Fibroblast of the aortic adventitia (primary cell): ENCODE measurements at regions not wholly inside any gene's neighbourhood (a gene's known extent, or its start where the extent isn't known, plus 50 kb on each side); places are given as distances from the start of the nearest gene placed in this dataset.
"Not testable (repeated sequence)": the region's sequence is repeated elsewhere in the genome, so short reads cannot be mapped to it uniquely, and the experiment has no call there.

Experiments used
- DNase-seq: peaks from one replicate; pipeline ENCODE4 v3.0.0-alpha.2; 2010; ENCODE audit warnings: low read depth
- H3K4me3 ChIP-seq: 2 replicates; pipeline ENCODE4 v1.5.1; 2011; ENCODE audit warnings: low read depth, mild to moderate bottlenecking, control low read depth, low read length, moderate library complexity
- TF ChIP-seq, protein P1 (sequence below): IDR thresholded peaks from 2 replicates; pipeline ENCODE4 v1.5.1; 2011; ENCODE audit warnings: mild to moderate bottlenecking, low read length, control low read depth, inconsistent platforms; ENCODE audit not compliant: insufficient read depth

DNA sequence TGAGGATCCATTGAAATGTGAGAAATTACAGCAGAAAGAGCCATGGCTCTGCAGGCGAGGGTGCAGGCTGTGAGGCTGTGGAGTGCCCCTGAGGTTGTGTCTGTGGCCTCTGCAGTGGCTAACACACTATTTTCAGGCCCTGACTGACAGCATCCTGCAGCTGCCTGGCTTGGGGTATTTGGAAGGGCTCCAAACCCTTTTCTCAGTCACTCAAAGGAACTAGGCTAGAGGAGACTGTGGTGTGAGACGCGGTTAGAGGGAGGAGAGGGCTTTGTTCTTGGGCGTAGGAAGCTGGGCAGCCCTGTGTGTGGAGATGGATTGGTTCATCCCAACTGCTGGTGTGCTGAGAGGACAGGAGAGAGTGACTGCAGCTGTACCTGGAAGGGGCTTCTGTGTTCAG, 134.9 kb downstream of the RAMP3 start:
- DNase-seq = no peak
- TF ChIP-seq, protein P1, sequence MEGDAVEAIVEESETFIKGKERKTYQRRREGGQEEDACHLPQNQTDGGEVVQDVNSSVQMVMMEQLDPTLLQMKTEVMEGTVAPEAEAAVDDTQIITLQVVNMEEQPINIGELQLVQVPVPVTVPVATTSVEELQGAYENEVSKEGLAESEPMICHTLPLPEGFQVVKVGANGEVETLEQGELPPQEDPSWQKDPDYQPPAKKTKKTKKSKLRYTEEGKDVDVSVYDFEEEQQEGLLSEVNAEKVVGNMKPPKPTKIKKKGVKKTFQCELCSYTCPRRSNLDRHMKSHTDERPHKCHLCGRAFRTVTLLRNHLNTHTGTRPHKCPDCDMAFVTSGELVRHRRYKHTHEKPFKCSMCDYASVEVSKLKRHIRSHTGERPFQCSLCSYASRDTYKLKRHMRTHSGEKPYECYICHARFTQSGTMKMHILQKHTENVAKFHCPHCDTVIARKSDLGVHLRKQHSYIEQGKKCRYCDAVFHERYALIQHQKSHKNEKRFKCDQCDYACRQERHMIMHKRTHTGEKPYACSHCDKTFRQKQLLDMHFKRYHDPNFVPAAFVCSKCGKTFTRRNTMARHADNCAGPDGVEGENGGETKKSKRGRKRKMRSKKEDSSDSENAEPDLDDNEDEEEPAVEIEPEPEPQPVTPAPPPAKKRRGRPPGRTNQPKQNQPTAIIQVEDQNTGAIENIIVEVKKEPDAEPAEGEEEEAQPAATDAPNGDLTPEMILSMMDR = no peak
- no peak overlapping the region for H3K4me3 ChIP-seq

DNA sequence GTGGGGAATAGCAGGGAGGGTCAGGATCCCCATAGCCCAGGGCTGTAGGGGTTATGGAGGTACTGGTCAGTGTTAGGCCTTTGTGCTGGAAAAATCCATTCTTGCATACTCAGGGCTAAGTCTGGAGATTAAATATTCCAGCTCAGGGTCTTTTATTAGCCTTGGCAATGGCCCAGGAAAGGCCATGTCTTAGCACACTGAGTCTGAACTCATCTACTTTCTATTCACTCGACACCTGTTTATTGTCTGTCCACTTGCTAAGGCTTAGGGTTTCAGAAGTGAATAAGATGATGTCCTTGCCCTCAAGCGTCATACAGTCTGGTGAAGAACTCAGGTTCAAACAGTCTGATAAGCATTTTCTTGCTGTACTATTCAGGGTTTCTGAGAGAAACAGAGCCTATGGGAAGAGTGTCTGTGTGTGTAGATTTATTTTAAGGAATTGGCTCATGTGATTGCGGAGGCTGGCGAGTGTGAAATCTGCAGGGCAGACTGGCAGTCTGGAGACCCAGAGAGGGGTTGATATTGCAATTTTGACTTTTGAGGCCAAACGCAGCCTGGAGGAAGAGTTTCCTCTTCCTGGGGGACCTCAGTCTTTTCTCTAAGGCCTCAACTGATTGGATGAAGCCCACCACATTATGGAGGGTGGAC, 135.8 kb downstream of the RAMP3 start:
- DNase-seq = no peak
- TF ChIP-seq, protein P1 = no peak
- H3K4me3 ChIP-seq = no peak overlapping the region

DNA sequence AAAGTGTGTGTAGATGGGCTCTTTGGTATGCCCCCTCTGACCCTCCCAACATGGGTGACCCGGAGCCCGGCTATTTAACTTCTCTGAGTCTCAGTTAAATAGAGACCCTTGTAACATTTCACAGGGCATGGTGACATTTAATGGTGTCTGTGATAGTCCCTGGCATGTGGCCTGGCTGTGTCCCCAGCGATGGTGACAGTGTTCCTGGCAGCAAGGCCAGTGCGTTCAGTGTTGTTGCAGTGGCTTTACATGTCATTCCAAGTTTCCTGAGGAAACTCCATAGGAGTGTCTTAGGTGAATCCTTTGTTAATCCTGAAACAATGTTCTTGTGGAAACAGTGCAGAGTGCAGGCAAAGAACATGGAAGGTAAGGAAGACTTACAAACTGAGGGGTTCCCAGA, 137.0 kb downstream of the RAMP3 start:
- TF ChIP-seq, protein P1 = no peak
- DNase-seq = no peak
- no peak overlapping the region for H3K4me3 ChIP-seq

DNA sequence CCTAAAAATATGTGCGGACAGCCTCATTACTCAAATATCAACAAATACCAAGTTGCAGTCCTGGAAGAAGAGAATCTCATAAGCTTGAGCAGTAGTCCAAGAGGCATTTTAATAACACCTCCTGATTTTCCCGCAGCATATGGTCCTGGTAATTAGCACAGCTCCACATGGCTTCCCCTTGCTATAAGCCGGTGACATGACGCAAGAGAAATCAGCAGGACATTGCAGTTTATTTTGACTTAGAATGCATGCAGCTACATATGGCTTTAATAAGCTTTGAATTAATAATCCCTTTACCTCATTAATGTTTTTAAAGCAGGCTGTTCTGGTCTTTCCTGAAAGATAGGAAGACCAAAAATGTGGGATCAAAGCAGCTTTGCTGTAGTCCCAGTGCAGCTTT, 137.6 kb downstream of the RAMP3 start:
- TF ChIP-seq, protein P1 = no peak

DNA sequence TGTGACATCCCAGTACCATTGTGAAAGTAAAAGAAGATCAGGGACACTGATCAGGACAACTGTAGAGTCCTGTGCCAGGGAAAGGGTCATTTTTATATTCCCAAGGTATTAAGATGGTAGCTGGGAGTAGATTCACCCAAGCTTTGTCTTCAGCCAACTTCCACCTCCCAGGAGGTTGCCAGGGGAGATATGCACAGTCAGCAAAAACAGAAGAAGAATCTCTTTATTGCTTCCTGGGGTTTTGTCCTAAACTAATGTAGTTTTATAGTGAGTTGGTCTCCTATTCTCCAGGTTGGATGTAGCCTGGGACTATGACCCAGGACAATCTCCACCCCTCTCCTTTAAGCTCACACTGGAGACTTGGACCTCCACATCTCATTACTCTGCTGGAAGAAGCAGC, 139.2 kb downstream of the RAMP3 start:
- no peak overlapping the region for H3K4me3 ChIP-seq
- TF ChIP-seq, protein P1 = no peak

More for the DNA sequence above, 137.6 kb downstream of the RAMP3 start:
- H3K4me3 ChIP-seq = no peak overlapping the region
- no peak for DNase-seq

DNA sequence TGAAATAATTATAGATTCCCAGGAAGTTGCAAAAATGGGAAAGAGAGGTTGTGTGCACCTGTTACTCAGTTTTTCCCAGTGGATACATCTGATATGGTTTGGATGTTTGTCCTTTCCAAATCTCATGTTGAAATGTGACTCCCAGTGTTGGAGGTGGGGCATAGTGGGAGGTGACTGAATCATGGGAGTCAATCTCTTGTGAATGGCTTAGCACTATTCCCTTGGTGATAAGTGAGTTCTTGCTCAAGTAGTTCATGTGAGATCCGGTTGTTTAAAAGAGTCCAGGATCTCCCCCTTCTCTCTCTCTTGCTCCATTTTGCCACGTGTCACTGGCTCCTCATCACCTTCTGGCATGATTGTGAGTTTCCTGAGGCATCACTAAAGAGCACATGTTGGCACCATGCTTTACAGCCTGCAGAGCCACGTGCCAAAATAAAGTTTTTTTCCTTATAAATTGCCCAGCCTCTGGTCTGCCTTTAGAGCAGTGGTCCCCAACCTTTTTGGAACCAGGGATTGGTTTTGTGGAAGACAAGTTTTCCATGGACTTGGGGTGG, 149.2 kb downstream of the RAMP3 start:
- TF ChIP-seq, protein P1 = no peak
- no peak overlapping the region for H3K4me3 ChIP-seq

More for the DNA sequence above, 139.2 kb downstream of the RAMP3 start:
- DNase-seq = no peak

DNA sequence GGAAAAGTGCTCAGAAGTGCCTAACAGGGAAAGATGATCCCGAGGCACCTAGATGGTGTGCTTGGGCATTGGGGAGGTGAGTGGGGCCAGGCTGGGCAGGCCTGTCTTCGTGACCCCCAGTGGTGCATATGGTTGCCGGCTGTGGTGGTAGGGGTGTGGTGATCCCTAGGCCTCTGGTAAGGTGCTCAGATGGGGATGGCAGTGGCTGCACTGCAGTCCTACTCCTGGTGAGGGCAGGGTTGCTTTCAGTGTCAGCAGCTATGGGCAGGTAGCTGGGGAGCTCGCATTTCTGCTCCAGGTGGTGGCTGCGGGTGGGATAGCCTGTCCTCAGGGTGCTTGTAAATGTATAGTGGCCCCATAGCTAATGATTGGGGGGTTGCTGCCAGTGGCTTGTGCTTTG, 154.0 kb downstream of the RAMP3 start:
- TF ChIP-seq, protein P1 = no peak
- no peak for DNase-seq
- no peak overlapping the region for H3K4me3 ChIP-seq

More for the DNA sequence above, 149.2 kb downstream of the RAMP3 start:
- no peak for DNase-seq

DNA sequence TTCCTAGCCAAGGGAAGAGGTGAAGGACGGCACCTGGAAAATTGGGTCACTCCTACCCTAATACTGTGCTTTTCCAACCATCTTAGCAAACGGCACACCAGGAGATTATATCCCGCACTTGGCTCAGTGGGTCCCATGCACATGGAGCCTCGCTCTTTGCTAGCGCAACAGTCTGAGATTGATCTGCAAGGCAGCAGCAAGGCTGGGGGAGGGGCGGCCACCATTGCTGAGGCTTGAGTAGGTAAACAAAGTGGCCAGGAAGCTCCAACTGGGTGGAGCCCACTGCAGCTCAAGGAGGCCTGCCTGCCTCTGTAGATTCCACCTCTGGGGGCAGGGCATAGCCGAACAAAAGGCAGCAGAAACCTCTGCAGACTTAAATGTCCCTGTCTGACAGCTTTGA, 157.9 kb downstream of the RAMP3 start:
- not testable (repeated sequence) for H3K4me3 ChIP-seq, DNase-seq
